Activated CD4-positive, CD25-positive, alpha-beta regulatory T cell treated with anti-CD3 and anti-CD28 coated beads, Interleukin-2, amount 50 U/mL, for 16 hours (primary cell): ENCODE measurements at regions not wholly inside any gene's neighbourhood (a gene's known extent, or its start where the extent isn't known, plus 50 kb on each side); places are given as distances from the start of the nearest gene placed in this dataset.

Experiments
- DNase-seq: peaks from one replicate; pipeline ENCODE4 v3.0.0-alpha.2; 2020; ENCODE audit warnings: low read depth, low spot score

DNA sequence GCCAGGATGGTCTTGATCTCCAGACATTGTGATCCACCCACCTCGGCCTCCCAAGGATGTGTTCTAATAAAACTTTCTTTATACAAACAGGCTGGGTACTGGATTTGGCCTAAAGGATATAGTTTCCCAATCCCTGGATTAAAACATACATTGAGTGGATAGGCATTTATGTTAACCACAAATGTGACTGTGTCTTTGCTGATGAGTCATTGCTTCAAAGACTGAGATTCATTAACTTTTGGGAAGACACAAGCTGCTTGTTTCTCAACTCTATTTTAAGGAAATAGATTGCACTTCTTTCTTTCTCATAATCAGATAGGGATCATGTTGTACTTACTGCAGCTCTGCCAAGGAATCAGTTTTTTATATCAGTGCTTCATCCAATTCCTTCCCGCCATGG, 131.3 kb upstream of the AGA start:
- no peak for DNase-seq

GRCh38 chr4:177574446-177574845, 132.2 kb upstream of the AGA start:
- no peak for DNase-seq

GRCh38 chr4:177579649-177580048, 137.4 kb upstream of the AGA start:
- DNase-seq = no peak

- no peak for DNase-seq
Measured at GRCh38 chr4:177582992-177583391, 140.8 kb upstream of the AGA start.

DNA sequence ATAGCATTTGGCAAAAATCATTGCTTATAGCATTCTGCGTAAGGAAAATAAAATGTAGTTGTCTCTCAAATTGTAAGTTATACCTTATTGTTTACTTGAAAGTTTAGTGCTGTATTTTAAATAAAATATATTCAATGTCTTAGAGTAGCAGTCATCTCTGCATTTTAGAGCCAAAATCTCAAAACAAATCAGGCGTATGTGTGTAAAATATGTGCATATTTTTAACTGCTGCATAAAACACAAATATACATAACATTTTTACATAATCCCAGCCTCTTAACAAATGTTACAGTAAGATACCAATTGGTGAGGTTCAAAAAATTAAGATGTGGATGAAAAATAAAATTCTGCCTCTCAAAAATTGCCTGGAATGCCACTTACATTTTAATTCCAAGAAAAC, 145.8 kb upstream of the AGA start:
- DNase-seq = no peak

DNA sequence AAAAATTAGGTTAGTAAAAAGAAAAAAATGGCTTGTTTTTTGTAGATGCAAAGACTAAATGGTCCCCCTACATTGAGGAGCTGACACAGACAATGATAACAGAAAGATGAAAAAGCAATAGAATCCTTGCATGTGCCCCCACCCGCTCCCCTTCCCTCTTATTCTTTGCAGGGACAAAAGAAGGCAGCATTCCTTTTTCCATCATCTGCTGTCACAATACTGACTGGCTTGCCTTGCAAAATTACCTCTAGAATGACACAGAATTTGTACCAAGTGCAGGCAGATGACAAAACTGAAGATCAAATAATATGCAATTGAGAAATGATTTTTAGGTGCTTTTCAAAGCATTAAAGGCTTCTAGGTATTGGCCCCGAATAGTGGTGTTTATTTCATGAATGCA, 153.1 kb upstream of the AGA start:
- DNase-seq = no peak

GRCh38 chr4:177596035-177596434, 153.8 kb upstream of the AGA start:
- no peak for DNase-seq

GRCh38 chr4:177596991-177597390, 154.8 kb upstream of the AGA start:
- DNase-seq = no peak

DNA sequence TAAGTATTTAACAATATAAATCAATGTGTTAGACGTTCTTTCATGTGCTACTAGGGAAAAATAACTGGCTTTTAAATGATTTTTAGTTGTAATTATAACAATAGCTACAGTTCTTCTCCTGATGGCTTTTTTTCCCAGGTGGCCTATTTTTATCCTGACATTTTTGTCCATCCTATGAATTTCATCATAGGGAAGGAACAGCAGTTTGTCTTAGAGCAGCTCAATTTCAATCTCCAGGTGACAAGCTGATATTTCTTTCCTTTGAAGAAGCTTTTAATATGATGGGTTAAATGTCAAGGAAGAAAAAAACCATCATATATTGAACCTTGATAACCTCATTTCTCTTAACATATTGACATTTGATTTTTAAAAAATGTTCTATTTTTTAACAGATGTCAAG, 163.0 kb upstream of the AGA start:
- no peak for DNase-seq

- DNase-seq = no peak
Measured at GRCh38 chr4:177607111-177607573, 164.9 kb upstream of the AGA start.

GRCh38 chr4:177611974-177612664, 169.9 kb upstream of the AGA start:
- no peak for DNase-seq

DNA sequence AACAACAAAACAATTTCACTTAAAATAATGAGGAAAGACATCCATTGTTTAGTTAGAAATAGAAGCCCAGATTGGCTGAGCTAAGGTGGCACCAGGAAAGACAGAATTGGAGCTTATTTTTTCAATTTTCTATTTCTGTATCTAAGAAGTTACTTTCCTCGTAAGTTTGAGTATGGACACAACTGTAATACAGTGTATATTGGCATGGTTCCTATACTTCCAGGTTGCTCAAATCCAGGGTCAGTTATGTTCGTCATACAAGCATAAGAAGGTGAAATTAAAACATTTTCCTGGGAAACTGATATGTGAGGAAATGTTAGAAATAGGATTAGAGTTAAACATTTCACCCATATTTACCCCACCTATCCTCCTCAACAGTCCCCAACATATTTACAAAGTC, 170.4 kb upstream of the AGA start:
- DNase-seq = no peak

GRCh38 chr4:177632481-177632880, 190.2 kb upstream of the AGA start:
- DNase-seq = no peak

DNA sequence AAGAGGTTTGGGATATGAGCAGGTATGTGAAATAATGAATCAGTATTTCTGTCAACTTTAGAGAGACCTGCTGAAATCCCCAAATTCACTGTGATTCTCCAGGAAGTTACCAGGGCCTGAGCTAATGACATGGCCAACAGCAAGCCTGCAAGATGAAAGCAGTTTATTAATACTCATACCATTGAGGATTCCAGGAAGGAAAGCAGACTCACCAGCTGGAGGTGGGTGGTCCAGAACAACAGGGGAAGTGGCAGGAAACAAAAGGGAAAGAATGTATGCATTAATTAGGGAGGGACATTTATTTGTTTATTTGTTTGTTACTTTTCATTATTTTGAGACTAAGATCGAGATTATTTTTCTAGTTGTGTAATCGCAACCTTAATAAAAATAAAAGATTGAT, 196.6 kb upstream of the AGA start:
- no peak for DNase-seq

DNA sequence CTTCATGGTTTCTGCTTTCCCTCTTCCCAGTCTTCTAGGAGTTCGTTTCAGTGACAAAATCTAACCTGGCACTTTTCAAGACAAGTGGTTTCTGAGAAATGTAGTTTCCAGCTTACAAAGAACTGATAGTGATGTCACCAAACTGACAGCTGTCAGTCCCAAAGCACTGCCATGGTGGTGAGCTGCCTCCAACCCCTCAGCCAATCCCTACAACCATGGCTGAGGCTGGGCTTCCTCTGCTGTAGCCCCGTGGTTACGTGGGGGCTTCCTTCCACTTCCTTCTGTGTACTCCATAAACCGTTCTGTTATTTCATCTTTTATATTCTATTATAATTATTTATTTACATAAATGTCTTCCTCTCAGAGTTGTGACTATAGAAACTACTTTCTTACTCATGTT, 198.6 kb upstream of the AGA start:
- no peak for DNase-seq

DNA sequence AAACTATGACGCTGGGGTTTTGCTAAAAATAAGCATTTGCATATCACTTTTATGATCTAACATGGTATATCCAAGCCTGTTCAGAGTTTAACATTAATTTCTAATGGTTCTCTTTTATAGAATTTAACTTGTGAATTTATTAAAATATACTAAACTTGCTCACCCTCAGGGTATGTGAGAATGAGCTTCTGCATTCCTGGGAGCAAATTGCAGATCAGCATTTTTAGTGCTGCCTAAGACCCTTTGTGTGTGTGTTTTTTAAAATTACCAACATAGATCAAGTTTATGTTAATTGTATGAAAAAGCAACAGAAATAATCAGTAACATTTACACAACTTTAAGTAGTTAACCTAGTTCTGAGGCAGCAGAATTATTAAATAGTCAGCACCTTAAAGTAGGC, 218.0 kb upstream of the AGA start:
- DNase-seq = no peak

GRCh38 chr4:177667687-177668086, 225.4 kb upstream of the AGA start:
- DNase-seq = no peak

DNA sequence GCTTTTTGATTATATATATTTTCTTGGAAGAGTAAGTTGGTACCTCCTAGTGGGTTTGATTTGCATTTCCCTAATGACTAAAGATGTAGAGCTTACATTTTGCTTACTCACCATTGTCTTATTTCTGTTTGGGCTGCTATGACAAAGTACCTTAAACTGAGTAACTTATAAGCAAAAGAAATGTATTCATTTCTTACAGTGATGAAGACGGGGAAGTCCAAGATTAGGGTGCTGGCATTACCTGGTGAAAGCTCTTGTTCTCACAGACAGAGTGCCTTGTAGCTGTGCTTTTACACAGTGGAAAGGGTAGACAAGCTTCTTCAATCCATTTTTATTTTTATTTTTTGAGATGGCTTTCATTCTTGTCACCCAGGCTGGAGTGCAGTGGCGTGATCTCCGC, 229.2 kb upstream of the AGA start:
- DNase-seq = no peak

GRCh38 chr4:177671845-177672244, 229.6 kb upstream of the AGA start:
- no peak for DNase-seq

- DNase-seq = no peak
Measured at GRCh38 chr4:177673985-177674489, 231.8 kb upstream of the AGA start.

GRCh38 chr4:177680308-177680707, 238.1 kb upstream of the AGA start:
- DNase-seq = no peak

- DNase-seq = no peak
Measured at GRCh38 chr4:177681902-177682301, 239.7 kb upstream of the AGA start.

DNA sequence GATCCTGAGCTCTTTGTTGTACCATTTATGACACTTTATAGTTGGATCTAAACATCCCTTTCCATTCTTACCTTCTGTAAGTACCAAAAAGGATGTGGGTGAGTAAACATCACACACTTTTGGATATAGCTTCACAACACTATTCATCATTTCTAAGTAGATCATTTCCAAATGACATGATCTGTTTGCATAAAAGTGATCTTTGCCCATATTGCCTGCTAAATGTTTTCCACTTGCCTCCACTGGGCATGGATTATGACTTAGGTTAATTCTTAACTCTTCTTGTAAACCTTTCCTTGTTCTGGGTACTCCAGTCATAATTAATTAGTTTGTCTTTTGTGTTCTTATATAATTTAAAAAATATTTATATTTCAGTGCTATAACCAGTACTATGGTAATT, 244.9 kb upstream of the AGA start:
- DNase-seq = no peak

GRCh38 chr4:177692907-177693306, 250.7 kb upstream of the AGA start:
- DNase-seq = no peak
